ENCODE measurements at regions not wholly inside any gene's neighbourhood (a gene's known extent, or its start where the extent isn't known, plus 50 kb on each side); places are given as distances from the start of the nearest gene placed in this dataset.
A peak's percentile ranks its signal among the peaks of the same experiment; 100 is the strongest.

DNA sequence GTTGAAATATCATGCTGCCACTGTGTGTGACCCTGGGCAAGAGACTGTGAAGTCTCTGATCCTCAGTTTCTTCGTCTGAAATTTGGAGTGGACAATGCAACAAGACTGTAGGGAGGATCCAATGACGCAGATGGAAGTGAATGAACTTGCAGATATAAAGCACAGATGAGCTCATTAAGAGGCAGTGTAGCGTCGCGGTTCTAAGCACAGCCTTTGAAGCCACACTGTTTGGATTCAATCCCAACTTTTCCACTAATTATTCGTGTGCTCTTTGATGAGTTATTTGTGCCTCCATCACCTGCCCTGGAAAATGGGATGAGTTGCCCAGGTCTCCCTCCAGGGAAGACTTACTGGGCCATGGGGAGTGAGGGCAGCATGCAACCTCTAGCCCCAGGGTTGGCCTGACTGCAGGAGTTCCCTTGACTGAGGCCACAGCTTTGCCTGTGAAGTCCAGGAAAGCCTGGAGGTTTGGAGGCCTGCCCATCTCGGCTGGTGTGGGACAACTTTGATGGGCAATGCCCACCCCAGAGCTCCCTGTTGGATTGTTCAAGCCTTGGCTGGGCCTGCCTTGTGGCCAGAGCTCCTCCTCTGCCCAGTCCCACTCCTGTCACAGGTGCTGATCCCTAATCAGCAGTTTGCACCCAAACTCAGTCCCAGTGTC, 266.0 kb upstream of the B3GAT1 start:
- TF ChIP-seq MYC (IDR thresholded peaks at IDR 0.05; ENCODE audit: low read depth, low read length) (no peak), POLR2A (IDR thresholded peaks at IDR 0.05; ENCODE audit: extremely low read depth, insufficient read length) (no peak)
- TF ChIP-seq, protein P1, sequence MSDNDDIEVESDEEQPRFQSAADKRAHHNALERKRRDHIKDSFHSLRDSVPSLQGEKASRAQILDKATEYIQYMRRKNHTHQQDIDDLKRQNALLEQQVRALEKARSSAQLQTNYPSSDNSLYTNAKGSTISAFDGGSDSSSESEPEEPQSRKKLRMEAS (IDR thresholded peaks at IDR 0.05; ENCODE audit: low read depth, low read length) = no peak
- TF ChIP-seq, protein P2, sequence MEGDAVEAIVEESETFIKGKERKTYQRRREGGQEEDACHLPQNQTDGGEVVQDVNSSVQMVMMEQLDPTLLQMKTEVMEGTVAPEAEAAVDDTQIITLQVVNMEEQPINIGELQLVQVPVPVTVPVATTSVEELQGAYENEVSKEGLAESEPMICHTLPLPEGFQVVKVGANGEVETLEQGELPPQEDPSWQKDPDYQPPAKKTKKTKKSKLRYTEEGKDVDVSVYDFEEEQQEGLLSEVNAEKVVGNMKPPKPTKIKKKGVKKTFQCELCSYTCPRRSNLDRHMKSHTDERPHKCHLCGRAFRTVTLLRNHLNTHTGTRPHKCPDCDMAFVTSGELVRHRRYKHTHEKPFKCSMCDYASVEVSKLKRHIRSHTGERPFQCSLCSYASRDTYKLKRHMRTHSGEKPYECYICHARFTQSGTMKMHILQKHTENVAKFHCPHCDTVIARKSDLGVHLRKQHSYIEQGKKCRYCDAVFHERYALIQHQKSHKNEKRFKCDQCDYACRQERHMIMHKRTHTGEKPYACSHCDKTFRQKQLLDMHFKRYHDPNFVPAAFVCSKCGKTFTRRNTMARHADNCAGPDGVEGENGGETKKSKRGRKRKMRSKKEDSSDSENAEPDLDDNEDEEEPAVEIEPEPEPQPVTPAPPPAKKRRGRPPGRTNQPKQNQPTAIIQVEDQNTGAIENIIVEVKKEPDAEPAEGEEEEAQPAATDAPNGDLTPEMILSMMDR (IDR thresholded peaks at IDR 0.05; ENCODE audit: low read depth, low read length) = no peak

DNA sequence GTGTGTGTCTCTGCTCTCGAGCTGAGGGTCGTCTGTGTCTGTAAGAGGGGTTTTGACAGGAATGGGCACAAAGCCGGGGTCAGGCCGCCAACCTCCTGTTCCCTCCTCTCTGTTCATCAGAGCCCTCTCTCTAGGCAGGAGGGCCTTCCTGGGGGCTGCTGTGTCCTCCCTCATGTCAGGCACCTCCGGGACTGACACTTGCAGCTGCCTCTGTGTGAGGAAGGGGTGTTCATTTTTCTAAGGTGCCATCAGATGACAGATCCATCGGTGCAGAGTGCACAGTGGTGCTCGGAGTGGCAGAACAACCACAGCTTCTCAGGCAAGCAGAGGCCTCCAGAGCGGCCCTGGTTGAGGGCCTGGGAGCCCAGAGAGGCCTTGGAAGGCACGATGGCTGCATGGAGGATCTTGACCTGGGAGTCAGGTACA, 265.4 kb upstream of the B3GAT1 start:
- DNase-seq (ENCODE audit: low read depth) = no peak
- H3K4me3 ChIP-seq (ENCODE audit: low read depth, low read length) = no peak overlapping the region
- TF ChIP-seq, protein P2 (IDR thresholded peaks at IDR 0.05; ENCODE audit: low read depth, low read length) = no peak
- TF ChIP-seq, protein P1 (IDR thresholded peaks at IDR 0.05; ENCODE audit: low read depth, low read length) = no peak
- TF ChIP-seq POLR2A (IDR thresholded peaks at IDR 0.05; ENCODE audit: extremely low read depth, insufficient read length) (no peak), MYC (IDR thresholded peaks at IDR 0.05; ENCODE audit: low read depth, low read length) (no peak)

More for the DNA sequence above, 266.0 kb upstream of the B3GAT1 start:
- no peak for DNase-seq (ENCODE audit: low read depth)
- no peak overlapping the region for H3K4me3 ChIP-seq (ENCODE audit: low read depth, low read length)

DNA sequence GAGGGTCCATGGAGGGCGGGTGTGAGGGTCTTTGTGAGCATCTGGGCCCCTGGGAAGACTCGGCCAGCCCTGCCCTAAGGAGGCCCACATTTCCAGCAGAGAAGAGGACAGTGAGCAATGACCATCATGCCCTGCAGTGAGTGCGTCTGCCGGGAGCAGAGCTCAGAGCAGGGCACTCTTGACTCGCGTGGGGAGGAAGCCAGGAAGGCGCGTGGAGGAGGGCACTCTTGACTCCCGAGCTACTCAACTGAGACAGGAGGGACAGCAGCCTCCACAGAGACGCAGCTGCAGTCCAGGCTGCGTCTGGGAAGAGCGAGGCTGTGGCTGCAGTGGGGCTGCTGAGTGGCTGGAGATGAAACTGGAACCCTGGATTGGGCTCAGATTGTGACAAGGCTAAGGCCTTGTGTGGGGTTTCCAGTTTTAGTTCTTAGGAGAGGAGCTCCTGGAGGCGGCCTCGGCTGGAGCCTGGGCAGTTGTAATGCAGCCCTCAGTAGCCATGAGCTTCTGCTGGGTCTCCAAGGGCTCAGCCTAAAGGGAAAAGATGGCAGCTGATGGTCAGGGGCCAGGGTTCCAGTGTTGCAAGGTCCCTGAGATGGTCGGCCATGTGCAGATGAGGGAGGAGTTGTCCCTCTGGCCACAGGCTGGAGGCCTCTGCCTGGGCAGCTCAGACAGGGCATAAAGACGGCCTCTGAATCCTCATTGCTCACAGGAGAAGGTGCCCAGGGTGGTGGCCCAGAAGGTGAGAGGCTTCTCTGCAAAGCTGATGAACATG, 264.7 kb upstream of the B3GAT1 start:
- TF ChIP-seq, protein P1 (IDR thresholded peaks at IDR 0.05; ENCODE audit: low read depth, low read length) = no peak
- TF ChIP-seq MYC (IDR thresholded peaks at IDR 0.05; ENCODE audit: low read depth, low read length) = no peak
- TF ChIP-seq POLR2A (IDR thresholded peaks at IDR 0.05; ENCODE audit: extremely low read depth, insufficient read length) = no peak
- TF ChIP-seq, protein P2 (IDR thresholded peaks at IDR 0.05; ENCODE audit: low read depth, low read length) = no peak
- no peak for DNase-seq (ENCODE audit: low read depth)
- no peak overlapping the region for H3K4me3 ChIP-seq (ENCODE audit: low read depth, low read length)

DNA sequence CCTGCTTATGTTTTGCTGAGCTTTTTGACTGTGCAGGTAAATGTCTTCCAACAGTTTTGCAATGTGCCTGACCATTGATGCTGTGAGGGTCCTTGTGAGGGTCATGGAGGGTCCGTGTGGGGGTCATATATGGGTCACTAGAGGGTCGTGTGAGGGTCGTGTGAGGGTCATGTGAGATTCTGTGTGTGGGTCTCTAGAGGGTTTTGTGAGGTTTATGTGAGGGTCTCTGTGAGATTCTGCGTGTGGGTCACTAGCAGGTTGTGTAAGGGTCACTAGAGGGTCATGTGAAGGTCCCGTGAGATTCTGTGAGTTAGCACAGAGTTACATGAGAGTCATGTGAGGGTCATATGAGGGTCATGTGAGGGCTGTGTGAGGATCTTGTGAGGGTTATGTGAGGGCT, 263.9 kb upstream of the B3GAT1 start:
- H3K4me3 ChIP-seq (ENCODE audit: low read depth, low read length) = no peak overlapping the region
- DNase-seq (ENCODE audit: low read depth) = no peak
- TF ChIP-seq MYC (IDR thresholded peaks at IDR 0.05; ENCODE audit: low read depth, low read length) = no peak
- TF ChIP-seq POLR2A (IDR thresholded peaks at IDR 0.05; ENCODE audit: extremely low read depth, insufficient read length) = no peak

DNA sequence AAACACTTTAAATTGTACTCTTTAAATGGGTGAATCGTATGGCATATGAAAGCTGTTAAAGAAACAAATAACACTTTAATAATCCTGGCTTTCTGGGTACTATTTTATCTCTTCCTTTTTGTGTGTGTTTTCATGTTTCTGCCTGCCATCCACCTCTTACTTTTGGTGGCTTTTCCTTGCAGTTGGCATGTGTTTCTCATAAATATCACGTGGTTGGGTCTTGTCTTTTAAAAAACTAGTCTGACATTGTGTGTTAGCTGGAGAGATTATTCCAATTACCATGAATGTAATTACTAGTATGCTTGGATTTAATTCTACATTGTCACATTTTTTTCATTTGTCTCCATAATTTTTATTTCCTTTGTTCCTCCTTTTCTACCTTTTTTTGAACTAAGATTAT, 262.9 kb upstream of the B3GAT1 start:
- DNase-seq (ENCODE audit: low read depth) = no peak
- H3K4me3 ChIP-seq (ENCODE audit: low read depth, low read length) = no peak overlapping the region

More for the DNA sequence above, 262.9 kb upstream of the B3GAT1 start:
- TF ChIP-seq, protein P1 (IDR thresholded peaks at IDR 0.05; ENCODE audit: low read depth, low read length) = peak; percentile 47; the same call in 1 of the 2 replicates
- TF ChIP-seq POLR2A (IDR thresholded peaks at IDR 0.05; ENCODE audit: extremely low read depth, insufficient read length) (no peak), MYC (IDR thresholded peaks at IDR 0.05; ENCODE audit: low read depth, low read length) (no peak)
- TF ChIP-seq, protein P2 (IDR thresholded peaks at IDR 0.05; ENCODE audit: low read depth, low read length) = no peak

All from NB4 (cell line).